GM13977 (cell line): ENCODE measurements at regions not wholly inside any gene's neighbourhood (a gene's known extent, or its start where the extent isn't known, plus 50 kb on each side); places are given as distances from the start of the nearest gene placed in this dataset.
"Not testable (repeated sequence)": the region's sequence is repeated elsewhere in the genome, so short reads cannot be mapped to it uniquely, and the experiment has no call there.

Source experiments
- DNase-seq: peaks from one replicate; pipeline ENCODE4 v3.0.0; 2012; ENCODE audit warnings: low spot score
- in situ Hi-C: fragments of 300-500 bp; cut with MboI; formaldehyde crosslinking; loops from one replicate; pipeline ENCODE4 v1.12.0; 2022; ENCODE audit warnings: low sequenced_read_pairs, low pct_unique_long_range_greater_than_20kb, mixed read lengths, inconsistent platforms; ENCODE audit not compliant: unreplicated experiment
- TF ChIP-seq, protein P1 (sequence below): IDR thresholded peaks from 2 replicates; pipeline ENCODE4 v1.5.1; 2012; ENCODE audit warnings: mild to moderate bottlenecking, control low read depth; ENCODE audit not compliant: insufficient read depth; ENCODE audit errors: extremely low read depth, missing control alignments

- peak; percentile 63 for DNase-seq
- TF ChIP-seq, protein P1, sequence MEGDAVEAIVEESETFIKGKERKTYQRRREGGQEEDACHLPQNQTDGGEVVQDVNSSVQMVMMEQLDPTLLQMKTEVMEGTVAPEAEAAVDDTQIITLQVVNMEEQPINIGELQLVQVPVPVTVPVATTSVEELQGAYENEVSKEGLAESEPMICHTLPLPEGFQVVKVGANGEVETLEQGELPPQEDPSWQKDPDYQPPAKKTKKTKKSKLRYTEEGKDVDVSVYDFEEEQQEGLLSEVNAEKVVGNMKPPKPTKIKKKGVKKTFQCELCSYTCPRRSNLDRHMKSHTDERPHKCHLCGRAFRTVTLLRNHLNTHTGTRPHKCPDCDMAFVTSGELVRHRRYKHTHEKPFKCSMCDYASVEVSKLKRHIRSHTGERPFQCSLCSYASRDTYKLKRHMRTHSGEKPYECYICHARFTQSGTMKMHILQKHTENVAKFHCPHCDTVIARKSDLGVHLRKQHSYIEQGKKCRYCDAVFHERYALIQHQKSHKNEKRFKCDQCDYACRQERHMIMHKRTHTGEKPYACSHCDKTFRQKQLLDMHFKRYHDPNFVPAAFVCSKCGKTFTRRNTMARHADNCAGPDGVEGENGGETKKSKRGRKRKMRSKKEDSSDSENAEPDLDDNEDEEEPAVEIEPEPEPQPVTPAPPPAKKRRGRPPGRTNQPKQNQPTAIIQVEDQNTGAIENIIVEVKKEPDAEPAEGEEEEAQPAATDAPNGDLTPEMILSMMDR: no peak
- in situ Hi-C loops: loop anchor here (10.0 kb wide), 1 partner anchor 72 kb away; the partner anchor contains the start of genes FLOT1 and IER3
Measured at GRCh38 chr6:30816791-30817739, 67.3 kb upstream of the DDR1 start.

- DNase-seq: not testable (repeated sequence)
- in situ Hi-C loops: loop anchor here (10.0 kb wide), 1 partner anchor 71 kb away; the partner anchor contains the start of genes FLOT1 and IER3
Measured at GRCh38 chr6:30816296-30816695, 68.0 kb upstream of the DDR1 start.

DNA sequence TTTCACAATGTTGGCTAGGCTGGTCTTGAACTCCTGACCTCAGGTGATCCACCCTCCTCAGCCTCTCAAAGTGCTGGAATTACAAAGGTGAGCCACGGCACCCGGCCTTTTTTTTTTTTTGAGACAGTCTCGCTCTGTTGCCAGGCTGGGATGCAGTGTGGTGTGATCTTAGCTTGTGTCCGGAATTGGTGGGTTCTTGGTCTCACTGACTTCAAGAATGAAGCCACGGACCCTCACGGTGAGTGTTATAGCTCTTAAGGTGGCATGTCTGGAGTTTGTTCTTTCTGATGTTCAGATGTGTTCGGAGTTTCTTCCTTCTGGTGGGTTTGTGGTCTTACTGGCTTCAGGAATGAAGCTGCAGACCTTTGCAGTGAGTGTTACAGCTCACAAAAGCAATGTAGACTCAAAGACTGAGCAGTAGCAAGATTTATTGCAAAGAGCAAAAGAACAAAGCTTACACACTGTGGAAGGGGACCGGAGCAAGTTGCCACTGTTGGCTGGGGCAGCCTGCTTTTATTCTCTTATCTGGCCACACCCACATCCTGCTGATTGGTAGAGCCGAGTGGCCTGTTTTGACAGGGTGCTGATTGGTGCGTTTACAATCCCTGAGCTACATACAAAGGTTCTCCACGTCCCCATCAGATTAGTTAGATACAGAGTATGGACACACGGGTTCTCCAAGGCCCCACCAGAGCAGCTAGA, 69.1 kb upstream of the DDR1 start:
- in situ Hi-C loops: loop anchor here (10.0 kb wide), 1 partner anchor 70 kb away; the partner anchor contains the start of genes FLOT1 and IER3
- DNase-seq: not testable (repeated sequence)

- DNase-seq: no peak
- TF ChIP-seq, protein P1: no peak
- in situ Hi-C loops: loop anchor here (10.0 kb wide), 1 partner anchor 70 kb away; the partner anchor contains the start of genes FLOT1 and IER3
Measured at GRCh38 chr6:30814146-30815040, 69.9 kb upstream of the DDR1 start.

GRCh38 chr6:30813631-30814145, 69.3 kb upstream of the IER3 start:
- DNase-seq: no peak
- in situ Hi-C loops: loop anchor here (10.0 kb wide), 1 partner anchor 69 kb away; the partner anchor contains the start of genes FLOT1 and IER3
- TF ChIP-seq, protein P1: no peak

DNA sequence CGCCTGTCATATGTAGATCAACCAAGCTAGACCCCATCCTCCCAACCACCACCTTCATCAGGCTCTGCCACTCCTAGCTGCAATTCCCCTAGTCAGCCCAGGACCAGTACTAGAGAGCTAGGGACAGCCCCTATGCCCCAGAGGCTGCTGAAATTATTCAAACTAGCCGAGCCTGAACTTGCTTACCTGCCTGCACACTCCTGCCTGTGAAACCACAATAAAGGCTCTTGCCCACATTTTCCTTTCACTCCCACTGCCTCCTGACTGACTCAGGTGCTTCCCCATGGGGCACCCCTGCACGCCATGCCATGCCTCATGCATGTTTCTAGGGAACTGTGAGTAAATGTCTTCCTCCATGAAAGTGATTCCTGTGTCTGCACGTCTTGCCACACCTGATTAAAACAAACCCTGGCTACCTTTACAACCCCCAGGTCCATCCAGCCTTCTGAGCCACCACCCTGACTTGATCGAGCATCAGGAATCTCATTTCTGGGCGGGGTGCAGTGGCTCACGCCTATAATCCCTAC, 66.5 kb upstream of the IER3 start:
- peak; percentile 57 for DNase-seq
- in situ Hi-C loops: loop anchor here (10.0 kb wide), 1 partner anchor 66 kb away; the partner anchor contains the start of genes FLOT1 and IER3
- TF ChIP-seq, protein P1: no peak

GRCh38 chr6:30807566-30807965, 63.2 kb upstream of the IER3 start:
- in situ Hi-C loops, DNase-seq: not testable (repeated sequence)
